CD4-positive, alpha-beta T cell (primary cell): ENCODE measurements at regions not wholly inside any gene's neighbourhood (a gene's known extent, or its start where the extent isn't known, plus 50 kb on each side); places are given as distances from the start of the nearest gene placed in this dataset.

Experiments used
- ATAC-seq: fragments of 200-7000 bp; cut with Tn5 transposase; one replicate; pipeline ENCODE4 v1.10.0; 2022; ENCODE audit warnings: mild to moderate bottlenecking; ENCODE audit not compliant: poor library complexity
- CTCF ChIA-PET: fragments of 350-600 bp; sonication (Branson Sonifier 250); formaldehyde crosslinking; loops from one replicate; lab custom pipeline; 2021; ENCODE audit warnings: antibody characterized with exemption, inconsistent platforms; lab: Charles Lee
- POLR2A ChIA-PET: fragments of 350-600 bp; sonication (Branson Sonifier 250); formaldehyde crosslinking; loops from one replicate; lab custom pipeline; 2021; ENCODE audit warnings: antibody characterized with exemption, inconsistent platforms; lab: Charles Lee
- DNase-seq, 14 experiments: peaks; one replicate each; pipeline ENCODE4 v3.0.0-alpha.2; 2013 to 2020; ENCODE audit warnings: mixed read lengths in 2 of 14
- H3K27ac ChIP-seq, 2 donors: one replicate each; pipeline versions ENCODE4 v1.5.1 to v1.7.0; 2013; ENCODE audit warnings: low read length in 2 of 2, low read depth in 1 of 2, mild to moderate bottlenecking in 1 of 2
- H3K27me3 ChIP-seq, 2 experiments: 1 replicate in 1 of 2; 2 replicates in 1 of 2; pipeline versions ENCODE4 v1.6.1 to v1.7.0; 2013; ENCODE audit warnings: low read length in 2 of 2, control low read depth in 1 of 2, mild to moderate bottlenecking in 1 of 2, moderate library complexity in 1 of 2; ENCODE audit not compliant: insufficient read depth in 2 of 2, control insufficient read depth in 1 of 2
- H3K36me3 ChIP-seq: one replicate; pipeline ENCODE4 v1.6.1; 2013; ENCODE audit warnings: low read length, control low read depth; ENCODE audit not compliant: insufficient read depth
- H3K4me1 ChIP-seq: one replicate; pipeline ENCODE4 v1.6.1; 2013; ENCODE audit warnings: low read length, control low read depth; ENCODE audit not compliant: insufficient read depth
- H3K4me3 ChIP-seq: one replicate; pipeline ENCODE4 v1.5.1; 2013; ENCODE audit warnings: mild to moderate bottlenecking, low read length, moderate library complexity
- H3K9me3 ChIP-seq, 2 experiments: 1 replicate in 1 of 2; 2 replicates in 1 of 2; pipeline versions ENCODE4 v1.6.1 to v1.7.0; 2013; ENCODE audit warnings: low read length in 2 of 2, mild to moderate bottlenecking in 2 of 2, control low read depth in 1 of 2, moderate library complexity in 1 of 2; ENCODE audit not compliant: control insufficient read depth in 1 of 2, insufficient read depth in 1 of 2
- H3K27ac Mint-ChIP-seq: one replicate; pipeline ENCODE4 v1.8.0; 2020; ENCODE audit warnings: mixed read lengths
- H3K27me3 Mint-ChIP-seq: one replicate; pipeline ENCODE4 v1.8.0; 2021; ENCODE audit warnings: mixed read lengths
- H3K36me3 Mint-ChIP-seq: one replicate; pipeline ENCODE4 v1.8.0; 2021; ENCODE audit warnings: low read depth, mixed read lengths
- H3K4me1 Mint-ChIP-seq: one replicate; pipeline ENCODE4 v1.8.0; 2021; ENCODE audit warnings: low read depth, mixed read lengths
- H3K4me3 Mint-ChIP-seq: one replicate; pipeline ENCODE4 v1.8.0; 2020; ENCODE audit warnings: mild to moderate bottlenecking, mixed read lengths
- H3K9me3 Mint-ChIP-seq: one replicate; pipeline ENCODE4 v1.8.0; 2020; ENCODE audit warnings: mixed read lengths
- CTCF ChIP-seq: fragments of 200-600 bp; IDR thresholded peaks from one replicate; pipeline ENCODE4 v1.8.0; 2022; ENCODE audit warnings: antibody characterized with exemption, mild to moderate bottlenecking
- intact Hi-C, 2 experiments: fragments of 100-400 bp; cut with DNase I in 1 of 2; cut with micrococcal nuclease in 1 of 2; formaldehyde crosslinking; loops; one replicate each; pipeline versions ENCODE4 v1.15.1 to v1.9.0; 2023 to 2025; cut with DNase I, micrococcal nuclease

DNA sequence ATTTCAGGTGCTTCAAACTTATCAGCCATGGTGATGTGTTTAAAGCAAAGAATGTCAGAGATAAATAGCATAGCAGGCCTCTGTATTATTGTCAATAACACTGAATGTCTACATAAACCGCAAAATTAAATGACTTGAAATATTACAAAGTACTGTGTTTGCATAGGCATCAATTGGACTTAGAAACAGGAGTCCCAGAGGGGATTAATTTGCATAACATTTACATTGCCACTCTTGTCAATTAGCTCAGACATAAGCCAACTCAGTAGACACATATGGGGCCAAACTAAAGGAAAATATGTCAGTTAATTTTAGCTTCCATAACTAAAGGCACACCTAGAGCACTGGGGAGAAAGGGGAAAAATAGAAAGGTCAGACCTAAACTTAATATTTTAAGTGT is 814.5 kb upstream of the NEGR1 start:
- Mint-ChIP-seq H3K4me1 (no peaks in the 10 kb centered on the region), H3K9me3 (peaks cover 2% of the 10 kb centered on the region), H3K36me3 (no peaks in the 10 kb centered on the region), H3K27me3 (no peaks in the 10 kb centered on the region), H3K27ac (no peak overlapping the region), H3K4me3 (no peak overlapping the region)
- intact Hi-C loops: no loop called here
- Histone ChIP-seq H3K27ac (no peak overlapping the region), H3K4me1 (no peaks in the 10 kb centered on the region), H3K36me3 (no peaks in the 10 kb centered on the region), H3K9me3 (peaks cover 8 to 11% of the 10 kb centered on the region in 2 experiments), H3K27me3 (no peaks in the 10 kb centered on the region), H3K4me3 (no peak overlapping the region)
- ChIA-PET POLR2A (no interaction called here), CTCF (no interaction called here)
- TF ChIP-seq CTCF: no peak
- DNase-seq (no peak), ATAC-seq (no peak)

- Histone ChIP-seq H3K36me3 (no peaks in the 10 kb centered on the region), H3K4me3 (no peak overlapping the region), H3K9me3 (peaks cover 0 to 8% of the 10 kb centered on the region in 2 experiments), H3K4me1 (no peaks in the 10 kb centered on the region), H3K27me3 (no peaks in the 10 kb centered on the region), H3K27ac (no peak overlapping the region)
- CTCF ChIA-PET: no interaction called here
- ATAC-seq (no peak), DNase-seq (no peak)
- H3K4me3 Mint-ChIP-seq: no peak overlapping the region
- H3K9me3 Mint-ChIP-seq: peaks cover 7% of the 10 kb centered on the region
- no peak overlapping the region for H3K27ac Mint-ChIP-seq
- no peaks in the 10 kb centered on the region for H3K4me1 Mint-ChIP-seq
- intact Hi-C loops: no loop called here
- no peaks in the 10 kb centered on the region for H3K27me3 Mint-ChIP-seq
- no peak for TF ChIP-seq CTCF
- H3K36me3 Mint-ChIP-seq: no peaks in the 10 kb centered on the region
- POLR2A ChIA-PET: no interaction called here
These were observed 810.0 kb upstream of the NEGR1 start for GRCh38 chr1:73092383-73092782.

GRCh38 chr1:73066866-73067265 is 784.5 kb upstream of the NEGR1 start:
- Histone ChIP-seq H3K27ac (no peak overlapping the region), H3K4me1 (no peaks in the 10 kb centered on the region), H3K36me3 (no peaks in the 10 kb centered on the region), H3K9me3 (peaks cover 0 to 6% of the 10 kb centered on the region in 2 experiments), H3K4me3 (no peak overlapping the region), H3K27me3 (no peaks in the 10 kb centered on the region)
- intact Hi-C loops: no loop called here
- Mint-ChIP-seq H3K27ac (no peak overlapping the region), H3K36me3 (no peaks in the 10 kb centered on the region), H3K4me1 (no peaks in the 10 kb centered on the region), H3K27me3 (no peaks in the 10 kb centered on the region), H3K4me3 (no peak overlapping the region), H3K9me3 (peaks cover 10% of the 10 kb centered on the region)
- no peak for TF ChIP-seq CTCF
- ChIA-PET CTCF (no interaction called here), POLR2A (no interaction called here)
- DNase-seq (no peak), ATAC-seq (no peak)
